ENCODE measurements at regions not wholly inside any gene's neighbourhood (a gene's known extent, or its start where the extent isn't known, plus 50 kb on each side); places are given as distances from the start of the nearest gene placed in this dataset.

DNA sequence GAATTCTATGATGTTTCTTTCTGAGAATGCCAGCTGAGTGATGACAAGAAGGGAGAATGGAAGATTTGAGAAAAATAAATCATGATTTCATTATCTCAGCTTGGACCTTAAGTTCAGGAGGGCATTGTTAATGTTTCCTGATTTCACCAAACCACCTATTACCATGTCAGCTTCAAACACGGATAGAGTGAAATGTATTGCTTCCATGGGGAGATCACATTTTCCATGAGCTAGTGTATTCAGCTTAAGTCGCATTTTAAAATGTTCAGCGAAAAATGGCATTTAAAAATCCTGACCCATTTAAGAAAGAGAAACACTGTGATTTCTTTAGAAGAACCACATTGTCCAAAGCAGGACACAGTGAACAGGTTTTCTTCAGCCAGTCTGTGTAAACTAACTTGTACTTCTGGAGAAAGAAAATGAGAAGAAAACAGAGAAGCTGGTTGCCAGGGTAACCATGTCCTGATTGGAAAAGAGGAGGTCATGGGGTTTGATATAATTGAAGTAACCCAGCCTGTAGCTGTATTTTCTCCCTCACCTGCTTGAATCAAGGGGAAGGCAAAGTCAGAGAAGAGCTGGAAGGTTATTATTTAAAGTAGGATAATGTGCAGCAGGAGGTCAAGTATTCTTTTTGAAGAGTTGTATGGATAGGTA lies 684.1 kb upstream of the NRSN1 start:
- TF ChIP-seq, protein P1, sequence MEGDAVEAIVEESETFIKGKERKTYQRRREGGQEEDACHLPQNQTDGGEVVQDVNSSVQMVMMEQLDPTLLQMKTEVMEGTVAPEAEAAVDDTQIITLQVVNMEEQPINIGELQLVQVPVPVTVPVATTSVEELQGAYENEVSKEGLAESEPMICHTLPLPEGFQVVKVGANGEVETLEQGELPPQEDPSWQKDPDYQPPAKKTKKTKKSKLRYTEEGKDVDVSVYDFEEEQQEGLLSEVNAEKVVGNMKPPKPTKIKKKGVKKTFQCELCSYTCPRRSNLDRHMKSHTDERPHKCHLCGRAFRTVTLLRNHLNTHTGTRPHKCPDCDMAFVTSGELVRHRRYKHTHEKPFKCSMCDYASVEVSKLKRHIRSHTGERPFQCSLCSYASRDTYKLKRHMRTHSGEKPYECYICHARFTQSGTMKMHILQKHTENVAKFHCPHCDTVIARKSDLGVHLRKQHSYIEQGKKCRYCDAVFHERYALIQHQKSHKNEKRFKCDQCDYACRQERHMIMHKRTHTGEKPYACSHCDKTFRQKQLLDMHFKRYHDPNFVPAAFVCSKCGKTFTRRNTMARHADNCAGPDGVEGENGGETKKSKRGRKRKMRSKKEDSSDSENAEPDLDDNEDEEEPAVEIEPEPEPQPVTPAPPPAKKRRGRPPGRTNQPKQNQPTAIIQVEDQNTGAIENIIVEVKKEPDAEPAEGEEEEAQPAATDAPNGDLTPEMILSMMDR (IDR thresholded peaks at IDR 0.05; ENCODE audit: low read depth, low read length, missing input control) = no peak
- TF ChIP-seq, protein P2, sequence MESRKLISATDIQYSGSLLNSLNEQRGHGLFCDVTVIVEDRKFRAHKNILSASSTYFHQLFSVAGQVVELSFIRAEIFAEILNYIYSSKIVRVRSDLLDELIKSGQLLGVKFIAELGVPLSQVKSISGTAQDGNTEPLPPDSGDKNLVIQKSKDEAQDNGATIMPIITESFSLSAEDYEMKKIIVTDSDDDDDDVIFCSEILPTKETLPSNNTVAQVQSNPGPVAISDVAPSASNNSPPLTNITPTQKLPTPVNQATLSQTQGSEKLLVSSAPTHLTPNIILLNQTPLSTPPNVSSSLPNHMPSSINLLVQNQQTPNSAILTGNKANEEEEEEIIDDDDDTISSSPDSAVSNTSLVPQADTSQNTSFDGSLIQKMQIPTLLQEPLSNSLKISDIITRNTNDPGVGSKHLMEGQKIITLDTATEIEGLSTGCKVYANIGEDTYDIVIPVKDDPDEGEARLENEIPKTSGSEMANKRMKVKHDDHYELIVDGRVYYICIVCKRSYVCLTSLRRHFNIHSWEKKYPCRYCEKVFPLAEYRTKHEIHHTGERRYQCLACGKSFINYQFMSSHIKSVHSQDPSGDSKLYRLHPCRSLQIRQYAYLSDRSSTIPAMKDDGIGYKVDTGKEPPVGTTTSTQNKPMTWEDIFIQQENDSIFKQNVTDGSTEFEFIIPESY (IDR thresholded peaks at IDR 0.05) = no peak
- TF ChIP-seq, protein P3, sequence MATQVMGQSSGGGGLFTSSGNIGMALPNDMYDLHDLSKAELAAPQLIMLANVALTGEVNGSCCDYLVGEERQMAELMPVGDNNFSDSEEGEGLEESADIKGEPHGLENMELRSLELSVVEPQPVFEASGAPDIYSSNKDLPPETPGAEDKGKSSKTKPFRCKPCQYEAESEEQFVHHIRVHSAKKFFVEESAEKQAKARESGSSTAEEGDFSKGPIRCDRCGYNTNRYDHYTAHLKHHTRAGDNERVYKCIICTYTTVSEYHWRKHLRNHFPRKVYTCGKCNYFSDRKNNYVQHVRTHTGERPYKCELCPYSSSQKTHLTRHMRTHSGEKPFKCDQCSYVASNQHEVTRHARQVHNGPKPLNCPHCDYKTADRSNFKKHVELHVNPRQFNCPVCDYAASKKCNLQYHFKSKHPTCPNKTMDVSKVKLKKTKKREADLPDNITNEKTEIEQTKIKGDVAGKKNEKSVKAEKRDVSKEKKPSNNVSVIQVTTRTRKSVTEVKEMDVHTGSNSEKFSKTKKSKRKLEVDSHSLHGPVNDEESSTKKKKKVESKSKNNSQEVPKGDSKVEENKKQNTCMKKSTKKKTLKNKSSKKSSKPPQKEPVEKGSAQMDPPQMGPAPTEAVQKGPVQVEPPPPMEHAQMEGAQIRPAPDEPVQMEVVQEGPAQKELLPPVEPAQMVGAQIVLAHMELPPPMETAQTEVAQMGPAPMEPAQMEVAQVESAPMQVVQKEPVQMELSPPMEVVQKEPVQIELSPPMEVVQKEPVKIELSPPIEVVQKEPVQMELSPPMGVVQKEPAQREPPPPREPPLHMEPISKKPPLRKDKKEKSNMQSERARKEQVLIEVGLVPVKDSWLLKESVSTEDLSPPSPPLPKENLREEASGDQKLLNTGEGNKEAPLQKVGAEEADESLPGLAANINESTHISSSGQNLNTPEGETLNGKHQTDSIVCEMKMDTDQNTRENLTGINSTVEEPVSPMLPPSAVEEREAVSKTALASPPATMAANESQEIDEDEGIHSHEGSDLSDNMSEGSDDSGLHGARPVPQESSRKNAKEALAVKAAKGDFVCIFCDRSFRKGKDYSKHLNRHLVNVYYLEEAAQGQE (IDR thresholded peaks at IDR 0.05) = no peak
- TF ChIP-seq, protein P4, sequence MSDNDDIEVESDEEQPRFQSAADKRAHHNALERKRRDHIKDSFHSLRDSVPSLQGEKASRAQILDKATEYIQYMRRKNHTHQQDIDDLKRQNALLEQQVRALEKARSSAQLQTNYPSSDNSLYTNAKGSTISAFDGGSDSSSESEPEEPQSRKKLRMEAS (IDR thresholded peaks at IDR 0.05) = no peak
- TF ChIP-seq TAF1 (conservative IDR thresholded peaks at IDR 0.05) = no peak
- no peak for TF ChIP-seq YY1 (IDR thresholded peaks at IDR 0.05)
- TF ChIP-seq FOXA2 (IDR thresholded peaks at IDR 0.05) = no peak
- TF ChIP-seq FOXA1 (IDR thresholded peaks at IDR 0.05) = no peak
- TF ChIP-seq SP1 (IDR thresholded peaks at IDR 0.05) = no peak
- TF ChIP-seq, protein P5, sequence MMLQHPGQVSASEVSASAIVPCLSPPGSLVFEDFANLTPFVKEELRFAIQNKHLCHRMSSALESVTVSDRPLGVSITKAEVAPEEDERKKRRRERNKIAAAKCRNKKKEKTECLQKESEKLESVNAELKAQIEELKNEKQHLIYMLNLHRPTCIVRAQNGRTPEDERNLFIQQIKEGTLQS (IDR thresholded peaks at IDR 0.05) = no peak
- no peak for TF ChIP-seq EGR1 (IDR thresholded peaks at IDR 0.05; ENCODE audit: low read depth in 2 of 2)
- no peak for TF ChIP-seq JUND (IDR thresholded peaks at IDR 0.05)
- TF ChIP-seq RAD21 (IDR thresholded peaks at IDR 0.05) = no peak
- TF ChIP-seq RXRA (IDR thresholded peaks at IDR 0.05) = no peak
